ENCODE measurements at regions not wholly inside any gene's neighbourhood (a gene's known extent, or its start where the extent isn't known, plus 50 kb on each side); places are given as distances from the start of the nearest gene placed in this dataset.

GRCh38 chr7:17682586-17682985, 257.7 kb downstream of the SNX13 start:
- DNase-seq (ENCODE audit: insufficient read length) = no peak
- TF ChIP-seq TAF1 (IDR thresholded peaks at IDR 0.05; ENCODE audit: borderline replicate concordance, low read depth, low read length) (no peak), POLR2AphosphoS5 (IDR thresholded peaks at IDR 0.05; ENCODE audit: low read depth, low read length) (no peak), POLR2A (IDR thresholded peaks at IDR 0.05; ENCODE audit: low read depth, low read length) (no peak)
- FAIRE-seq = peak; percentile 9

- DNase-seq (ENCODE audit: insufficient read length) = no peak
- TF ChIP-seq POLR2AphosphoS5 (IDR thresholded peaks at IDR 0.05; ENCODE audit: low read depth, low read length) (no peak), TAF1 (IDR thresholded peaks at IDR 0.05; ENCODE audit: borderline replicate concordance, low read depth, low read length) (no peak)
- no peak for FAIRE-seq
These were observed 255.2 kb downstream of the SNX13 start for GRCh38 chr7:17685141-17685540.

- TF ChIP-seq POLR2AphosphoS5 (IDR thresholded peaks at IDR 0.05; ENCODE audit: low read depth, low read length) (no peak), POLR2A (IDR thresholded peaks at IDR 0.05; ENCODE audit: low read depth, low read length) (no peak), TAF1 (IDR thresholded peaks at IDR 0.05; ENCODE audit: borderline replicate concordance, low read depth, low read length) (no peak)
- DNase-seq (ENCODE audit: insufficient read length) (no peak), FAIRE-seq (no peak)
These were observed 252.9 kb downstream of the SNX13 start for GRCh38 chr7:17687361-17687760.

GRCh38 chr7:17689361-17689902, 250.9 kb downstream of the SNX13 start:
- no peak for FAIRE-seq
- no peak for DNase-seq (ENCODE audit: insufficient read length)
- TF ChIP-seq POLR2A (IDR thresholded peaks at IDR 0.05; ENCODE audit: low read depth, low read length) (no peak), TAF1 (IDR thresholded peaks at IDR 0.05; ENCODE audit: borderline replicate concordance, low read depth, low read length) (no peak), POLR2AphosphoS5 (IDR thresholded peaks at IDR 0.05; ENCODE audit: low read depth, low read length) (no peak)

GRCh38 chr7:17690030-17690429, 250.3 kb downstream of the SNX13 start:
- peak; percentile 50 for FAIRE-seq
- DNase-seq (ENCODE audit: insufficient read length) = no peak
- TF ChIP-seq TAF1 (IDR thresholded peaks at IDR 0.05; ENCODE audit: borderline replicate concordance, low read depth, low read length) (no peak), POLR2AphosphoS5 (IDR thresholded peaks at IDR 0.05; ENCODE audit: low read depth, low read length) (no peak), POLR2A (IDR thresholded peaks at IDR 0.05; ENCODE audit: low read depth, low read length) (no peak)

GRCh38 chr7:17696422-17696821, 243.9 kb downstream of the SNX13 start:
- DNase-seq (ENCODE audit: insufficient read length) (no peak), FAIRE-seq (no peak)
- no peak for TF ChIP-seq POLR2AphosphoS5 (IDR thresholded peaks at IDR 0.05; ENCODE audit: low read depth, low read length)
- no peak for TF ChIP-seq TAF1 (IDR thresholded peaks at IDR 0.05; ENCODE audit: borderline replicate concordance, low read depth, low read length)
- no peak for TF ChIP-seq POLR2A (IDR thresholded peaks at IDR 0.05; ENCODE audit: low read depth, low read length)

- FAIRE-seq = no peak
- TF ChIP-seq POLR2A (IDR thresholded peaks at IDR 0.05; ENCODE audit: low read depth, low read length) (no peak), TAF1 (IDR thresholded peaks at IDR 0.05; ENCODE audit: borderline replicate concordance, low read depth, low read length) (no peak), POLR2AphosphoS5 (IDR thresholded peaks at IDR 0.05; ENCODE audit: low read depth, low read length) (no peak)
- no peak for DNase-seq (ENCODE audit: insufficient read length)
These were observed 243.0 kb downstream of the SNX13 start for GRCh38 chr7:17697128-17697881.

- no peak for TF ChIP-seq POLR2A (IDR thresholded peaks at IDR 0.05; ENCODE audit: low read depth, low read length)
- no peak for TF ChIP-seq TAF1 (IDR thresholded peaks at IDR 0.05; ENCODE audit: borderline replicate concordance, low read depth, low read length)
- TF ChIP-seq POLR2AphosphoS5 (IDR thresholded peaks at IDR 0.05; ENCODE audit: low read depth, low read length) = no peak
- FAIRE-seq (no peak), DNase-seq (ENCODE audit: insufficient read length) (no peak)
These were observed 240.6 kb downstream of the SNX13 start for GRCh38 chr7:17699696-17700095.

GRCh38 chr7:17700138-17700537, 240.2 kb downstream of the SNX13 start:
- DNase-seq (ENCODE audit: insufficient read length) (no peak), FAIRE-seq (no peak)
- no peak for TF ChIP-seq POLR2AphosphoS5 (IDR thresholded peaks at IDR 0.05; ENCODE audit: low read depth, low read length)
- TF ChIP-seq POLR2A (IDR thresholded peaks at IDR 0.05; ENCODE audit: low read depth, low read length) = no peak
- no peak for TF ChIP-seq TAF1 (IDR thresholded peaks at IDR 0.05; ENCODE audit: borderline replicate concordance, low read depth, low read length)

- no peak for DNase-seq (ENCODE audit: insufficient read length)
- no peak for FAIRE-seq
- TF ChIP-seq TAF1 (IDR thresholded peaks at IDR 0.05; ENCODE audit: borderline replicate concordance, low read depth, low read length) = no peak
These were observed 234.0 kb downstream of the SNX13 start for GRCh38 chr7:17706275-17706674.

GRCh38 chr7:17706734-17707133, 233.6 kb downstream of the SNX13 start:
- no peak for TF ChIP-seq POLR2AphosphoS5 (IDR thresholded peaks at IDR 0.05; ENCODE audit: low read depth, low read length)
- FAIRE-seq (peak; percentile 48), DNase-seq (ENCODE audit: insufficient read length) (peak; percentile 1)

GRCh38 chr7:17709127-17709526, 231.2 kb downstream of the SNX13 start:
- DNase-seq (ENCODE audit: insufficient read length) (no peak), FAIRE-seq (no peak)
- TF ChIP-seq POLR2AphosphoS5 (IDR thresholded peaks at IDR 0.05; ENCODE audit: low read depth, low read length) (no peak), POLR2A (IDR thresholded peaks at IDR 0.05; ENCODE audit: low read depth, low read length) (no peak), TAF1 (IDR thresholded peaks at IDR 0.05; ENCODE audit: borderline replicate concordance, low read depth, low read length) (no peak)
